Keratinocyte (primary cell): ENCODE measurements at regions not wholly inside any gene's neighbourhood (a gene's known extent, or its start where the extent isn't known, plus 50 kb on each side); places are given as distances from the start of the nearest gene placed in this dataset.

Source experiments
- DNase-seq: peaks from one replicate; pipeline ENCODE4 v3.0.0-alpha.2; 2011; ENCODE audit warnings: low read depth, missing footprints, low spot score
- FAIRE-seq: peaks from 2 replicates; lab custom pipeline; 2011; peaks lifted over from hg19 to GRCh38; lab: Jason Lieb, UNC
- H2AFZ ChIP-seq: 2 replicates; pipeline ENCODE4 v1.6.0; 2012; ENCODE audit warnings: low read length, control low read depth, inconsistent platforms; ENCODE audit not compliant: control insufficient read depth
- H3K27ac ChIP-seq: 2 replicates; pipeline ENCODE4 v1.5.1; 2011; ENCODE audit warnings: low read length; ENCODE audit not compliant: control insufficient read depth, insufficient read depth
- H3K27me3 ChIP-seq: 3 replicates; pipeline ENCODE4 v1.6.0; 2011; ENCODE audit warnings: low read length; ENCODE audit not compliant: control insufficient read depth, insufficient read depth; ENCODE audit errors: extremely low read depth
- H3K36me3 ChIP-seq, 2 experiments: 2 replicates in 1 of 2; 3 replicates in 1 of 2; pipeline ENCODE4 v1.5.1; 2011; ENCODE audit warnings: low read length in 2 of 2, mild to moderate bottlenecking in 1 of 2; ENCODE audit not compliant: control insufficient read depth in 2 of 2, insufficient read depth in 2 of 2; ENCODE audit errors: extremely low read depth in 1 of 2
- H3K4me1 ChIP-seq: 3 replicates; pipeline ENCODE4 v1.5.1; 2011; ENCODE audit warnings: low read length; ENCODE audit not compliant: control insufficient read depth, insufficient read depth; ENCODE audit errors: extremely low read depth
- H3K4me2 ChIP-seq: 3 replicates; pipeline ENCODE4 v1.6.0; 2011; ENCODE audit warnings: low read depth, low read length; ENCODE audit not compliant: control insufficient read depth, insufficient read depth; ENCODE audit errors: extremely low read depth
- H3K4me3 ChIP-seq, 3 experiments: fragments of 200-600 bp in 1 of 3; sonication (generic) in 1 of 3; 2 replicates in 2 of 3; 3 replicates in 1 of 3; pipeline ENCODE4 v1.5.1; 2011 to 2016; ENCODE audit warnings: low read length in 3 of 3, mild to moderate bottlenecking in 3 of 3, control low read depth in 2 of 3, inconsistent platforms in 1 of 3, low read depth in 1 of 3, mixed read lengths in 1 of 3, mixed run types in 1 of 3, moderate library complexity in 1 of 3; ENCODE audit not compliant: control insufficient read depth in 2 of 3, insufficient read depth in 2 of 3; ENCODE audit errors: extremely low read depth in 1 of 3
- H3K79me2 ChIP-seq: 2 replicates; pipeline ENCODE4 v1.6.0; 2012; ENCODE audit warnings: low read length; ENCODE audit not compliant: control insufficient read depth, insufficient read depth
- H3K9ac ChIP-seq: 3 replicates; pipeline ENCODE4 v1.6.0; 2011; ENCODE audit warnings: low read length; ENCODE audit not compliant: control insufficient read depth, insufficient read depth; ENCODE audit errors: extremely low read depth
- H3K9me1 ChIP-seq: 3 replicates; pipeline ENCODE4 v1.6.0; 2011; ENCODE audit warnings: low read length; ENCODE audit not compliant: control insufficient read depth, insufficient read depth; ENCODE audit errors: extremely low read depth
- H3K9me3 ChIP-seq: 2 replicates; pipeline ENCODE4 v1.5.1; 2012; ENCODE audit warnings: low read depth, low read length; ENCODE audit not compliant: control insufficient read depth
- H4K20me1 ChIP-seq: 3 replicates; pipeline ENCODE4 v1.6.0; 2011; ENCODE audit warnings: low read length; ENCODE audit not compliant: control insufficient read depth, insufficient read depth; ENCODE audit errors: extremely low read depth
- EZH2 ChIP-seq: IDR thresholded peaks from one replicate; pipeline ENCODE4 v1.6.1; 2012; ENCODE audit warnings: inconsistent platforms, mild to moderate bottlenecking, low read length, moderate library complexity
- dilution Hi-C: fragments of 300-500 bp; cut with MboI; formaldehyde crosslinking; loops from one replicate; pipeline ENCODE4 v1.7.0; 2020; ENCODE audit warnings: low sequenced_read_pairs; ENCODE audit not compliant: extremely low pct_ligation_motif_present
- TF ChIP-seq, protein P1 (sequence below), 3 experiments: IDR thresholded peaks in 1 of 3; conservative IDR thresholded peaks in 1 of 3; optimal IDR thresholded peaks in 1 of 3; 2 replicates in 2 of 3; 3 replicates in 1 of 3; pipeline versions ENCODE3 to v1.5.1; 2011; ENCODE audit warnings: low read length in 3 of 3, mild to moderate bottlenecking in 3 of 3, moderate library complexity in 2 of 3, control low read depth in 1 of 3, inconsistent platforms in 1 of 3; ENCODE audit not compliant: insufficient read depth in 2 of 3; ENCODE audit errors: extremely low read depth in 1 of 3

GRCh38 chr10:36717118-36717517 is 408.3 kb upstream of the ANKRD30A start:
- H3K79me2 ChIP-seq = no peaks in the 10 kb centered on the region
- DNase-seq (no peak), FAIRE-seq (no peak)
- no peak overlapping the region for H3K27ac ChIP-seq
- no peaks in the 10 kb centered on the region for H3K9me3 ChIP-seq
- no peaks in the 10 kb centered on the region for H3K9me1 ChIP-seq
- H3K27me3 ChIP-seq = no peaks in the 10 kb centered on the region
- no peak for TF ChIP-seq EZH2
- TF ChIP-seq, protein P1, sequence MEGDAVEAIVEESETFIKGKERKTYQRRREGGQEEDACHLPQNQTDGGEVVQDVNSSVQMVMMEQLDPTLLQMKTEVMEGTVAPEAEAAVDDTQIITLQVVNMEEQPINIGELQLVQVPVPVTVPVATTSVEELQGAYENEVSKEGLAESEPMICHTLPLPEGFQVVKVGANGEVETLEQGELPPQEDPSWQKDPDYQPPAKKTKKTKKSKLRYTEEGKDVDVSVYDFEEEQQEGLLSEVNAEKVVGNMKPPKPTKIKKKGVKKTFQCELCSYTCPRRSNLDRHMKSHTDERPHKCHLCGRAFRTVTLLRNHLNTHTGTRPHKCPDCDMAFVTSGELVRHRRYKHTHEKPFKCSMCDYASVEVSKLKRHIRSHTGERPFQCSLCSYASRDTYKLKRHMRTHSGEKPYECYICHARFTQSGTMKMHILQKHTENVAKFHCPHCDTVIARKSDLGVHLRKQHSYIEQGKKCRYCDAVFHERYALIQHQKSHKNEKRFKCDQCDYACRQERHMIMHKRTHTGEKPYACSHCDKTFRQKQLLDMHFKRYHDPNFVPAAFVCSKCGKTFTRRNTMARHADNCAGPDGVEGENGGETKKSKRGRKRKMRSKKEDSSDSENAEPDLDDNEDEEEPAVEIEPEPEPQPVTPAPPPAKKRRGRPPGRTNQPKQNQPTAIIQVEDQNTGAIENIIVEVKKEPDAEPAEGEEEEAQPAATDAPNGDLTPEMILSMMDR (optimal IDR thresholded peaks at IDR 0.05 in 1 of 3, IDR thresholded peaks at IDR 0.05 in 1 of 3, conservative IDR thresholded peaks at IDR 0.05 in 1 of 3; ENCODE audit: extremely low read depth in 1 of 3, insufficient read depth in 2 of 3, low read length in 3 of 3) = no peak
- no peaks in the 10 kb centered on the region for H3K4me1 ChIP-seq
- no peaks in the 10 kb centered on the region for H3K36me3 ChIP-seq
- H3K4me2 ChIP-seq = no peak overlapping the region
- dilution Hi-C loops = no loop called here
- H2AFZ ChIP-seq = no peak overlapping the region
- H3K4me3 ChIP-seq = no peak overlapping the region
- H3K9ac ChIP-seq = no peak overlapping the region
- no peaks in the 10 kb centered on the region for H4K20me1 ChIP-seq

DNA sequence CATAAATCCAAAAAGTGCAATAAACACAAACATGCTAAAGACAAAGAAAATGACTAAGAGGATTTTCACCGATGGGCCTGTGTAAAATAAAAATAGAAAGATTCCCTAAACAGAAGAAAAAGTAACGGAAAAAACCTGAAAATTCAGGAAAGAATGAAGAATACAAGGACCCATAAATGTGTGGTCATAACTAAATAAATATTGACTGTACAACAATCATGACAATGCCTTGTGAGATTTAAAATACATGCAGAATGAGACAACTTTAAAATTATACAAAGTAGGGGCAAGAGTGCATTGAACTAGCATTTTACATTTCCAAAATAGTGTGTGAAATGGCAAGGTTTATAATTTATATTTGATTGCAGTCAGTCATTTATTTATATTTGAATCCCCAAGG is 409.1 kb upstream of the ANKRD30A start:
- Histone ChIP-seq H4K20me1 (no peaks in the 10 kb centered on the region), H3K27me3 (no peaks in the 10 kb centered on the region), H3K4me2 (no peak overlapping the region), H2AFZ (no peak overlapping the region), H3K79me2 (no peaks in the 10 kb centered on the region), H3K4me3 (no peak overlapping the region), H3K9ac (no peak overlapping the region), H3K9me1 (no peaks in the 10 kb centered on the region), H3K9me3 (no peaks in the 10 kb centered on the region), H3K36me3 (no peaks in the 10 kb centered on the region), H3K27ac (no peak overlapping the region), H3K4me1 (no peaks in the 10 kb centered on the region)
- dilution Hi-C loops = no loop called here
- no peak for TF ChIP-seq EZH2
- TF ChIP-seq, protein P1 (optimal IDR thresholded peaks at IDR 0.05 in 1 of 3, IDR thresholded peaks at IDR 0.05 in 1 of 3, conservative IDR thresholded peaks at IDR 0.05 in 1 of 3; ENCODE audit: extremely low read depth in 1 of 3, insufficient read depth in 2 of 3, low read length in 3 of 3) = no peak
- no peak for DNase-seq
- FAIRE-seq = no peak
